WTC11 (cell line): ENCODE measurements at regions not wholly inside any gene's neighbourhood (a gene's known extent, or its start where the extent isn't known, plus 50 kb on each side); places are given as distances from the start of the nearest gene placed in this dataset.

Experiments used
- CREB1 ChIP-seq: sonication (generic); formaldehyde crosslinking; IDR thresholded peaks from 2 replicates; pipeline ENCODE4 v1.8.0; 2023; ENCODE audit warnings: mild to moderate bottlenecking, missing genetic modification reagents
- EMX1 ChIP-seq: fragments of 250-450 bp; sonication (Bioruptor Pico); IDR thresholded peaks from 2 replicates; pipeline ENCODE4 v1.8.0; 2021; ENCODE audit warnings: mild to moderate bottlenecking
- NFE2L1 ChIP-seq: sonication (generic); formaldehyde crosslinking; IDR thresholded peaks from 2 replicates; pipeline ENCODE4 v1.8.1; 2023; ENCODE audit warnings: missing genetic modification reagents
- TEAD4 ChIP-seq: sonication (generic); formaldehyde crosslinking; IDR thresholded peaks from 2 replicates; pipeline ENCODE4 v1.8.0; 2022; ENCODE audit warnings: mild to moderate bottlenecking, missing genetic modification reagents
- TF ChIP-seq, protein P1 (sequence below): fragments of 200-600 bp; IDR thresholded peaks from 2 replicates; pipeline ENCODE4 v1.8.0; 2022; ENCODE audit warnings: antibody characterized with exemption
- TF ChIP-seq, protein P2 (sequence below): sonication (generic); formaldehyde crosslinking; conservative IDR thresholded peaks from 2 replicates; pipeline ENCODE4 v1.8.1; 2022; ENCODE audit warnings: mild to moderate bottlenecking, missing genetic modification reagents
- TF ChIP-seq, protein P3 (sequence below): sonication (generic); formaldehyde crosslinking; IDR thresholded peaks from 2 replicates; pipeline ENCODE4 v1.8.1; 2022; ENCODE audit warnings: low read depth, mild to moderate bottlenecking, moderate library complexity, missing genetic modification reagents, borderline replicate concordance
- TF ChIP-seq, protein P4 (sequence below): sonication (generic); formaldehyde crosslinking; IDR thresholded peaks from 2 replicates; pipeline ENCODE4 v1.8.0; 2022; ENCODE audit warnings: mild to moderate bottlenecking, missing genetic modification reagents
- TF ChIP-seq, protein P5 (sequence below): sonication (generic); formaldehyde crosslinking; IDR thresholded peaks from 2 replicates; pipeline ENCODE4 v1.8.1; 2023; ENCODE audit warnings: mild to moderate bottlenecking, moderate library complexity, missing genetic modification reagents

DNA sequence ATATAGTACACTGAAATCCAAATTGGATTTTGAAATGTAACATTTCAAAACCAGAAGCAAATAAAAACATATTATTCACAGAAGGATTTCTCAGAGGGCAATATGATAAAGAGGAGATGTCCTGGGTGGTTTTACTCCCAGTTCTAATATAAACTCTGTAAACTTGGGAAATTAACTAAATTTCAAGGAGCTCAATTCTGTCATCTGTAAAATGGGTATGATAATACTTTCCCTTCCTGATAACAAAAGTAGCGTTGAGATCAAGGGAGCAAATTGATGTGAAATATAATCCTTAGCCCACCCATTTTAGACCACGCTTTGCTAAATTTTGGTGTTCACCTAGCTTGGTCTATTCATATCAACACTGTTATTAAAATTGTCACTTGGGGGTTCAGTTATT is 192.5 kb upstream of the BTG1 start:
- TF ChIP-seq, protein P1, sequence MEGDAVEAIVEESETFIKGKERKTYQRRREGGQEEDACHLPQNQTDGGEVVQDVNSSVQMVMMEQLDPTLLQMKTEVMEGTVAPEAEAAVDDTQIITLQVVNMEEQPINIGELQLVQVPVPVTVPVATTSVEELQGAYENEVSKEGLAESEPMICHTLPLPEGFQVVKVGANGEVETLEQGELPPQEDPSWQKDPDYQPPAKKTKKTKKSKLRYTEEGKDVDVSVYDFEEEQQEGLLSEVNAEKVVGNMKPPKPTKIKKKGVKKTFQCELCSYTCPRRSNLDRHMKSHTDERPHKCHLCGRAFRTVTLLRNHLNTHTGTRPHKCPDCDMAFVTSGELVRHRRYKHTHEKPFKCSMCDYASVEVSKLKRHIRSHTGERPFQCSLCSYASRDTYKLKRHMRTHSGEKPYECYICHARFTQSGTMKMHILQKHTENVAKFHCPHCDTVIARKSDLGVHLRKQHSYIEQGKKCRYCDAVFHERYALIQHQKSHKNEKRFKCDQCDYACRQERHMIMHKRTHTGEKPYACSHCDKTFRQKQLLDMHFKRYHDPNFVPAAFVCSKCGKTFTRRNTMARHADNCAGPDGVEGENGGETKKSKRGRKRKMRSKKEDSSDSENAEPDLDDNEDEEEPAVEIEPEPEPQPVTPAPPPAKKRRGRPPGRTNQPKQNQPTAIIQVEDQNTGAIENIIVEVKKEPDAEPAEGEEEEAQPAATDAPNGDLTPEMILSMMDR = no peak
- TF ChIP-seq NFE2L1 (CRISPR knock-in tag) = no peak
- TF ChIP-seq, protein P2, sequence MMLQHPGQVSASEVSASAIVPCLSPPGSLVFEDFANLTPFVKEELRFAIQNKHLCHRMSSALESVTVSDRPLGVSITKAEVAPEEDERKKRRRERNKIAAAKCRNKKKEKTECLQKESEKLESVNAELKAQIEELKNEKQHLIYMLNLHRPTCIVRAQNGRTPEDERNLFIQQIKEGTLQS (CRISPR knock-in tag) = no peak
- TF ChIP-seq, protein P3, sequence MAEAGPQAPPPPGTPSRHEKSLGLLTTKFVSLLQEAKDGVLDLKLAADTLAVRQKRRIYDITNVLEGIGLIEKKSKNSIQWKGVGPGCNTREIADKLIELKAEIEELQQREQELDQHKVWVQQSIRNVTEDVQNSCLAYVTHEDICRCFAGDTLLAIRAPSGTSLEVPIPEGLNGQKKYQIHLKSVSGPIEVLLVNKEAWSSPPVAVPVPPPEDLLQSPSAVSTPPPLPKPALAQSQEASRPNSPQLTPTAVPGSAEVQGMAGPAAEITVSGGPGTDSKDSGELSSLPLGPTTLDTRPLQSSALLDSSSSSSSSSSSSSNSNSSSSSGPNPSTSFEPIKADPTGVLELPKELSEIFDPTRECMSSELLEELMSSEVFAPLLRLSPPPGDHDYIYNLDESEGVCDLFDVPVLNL = no peak
- TF ChIP-seq, protein P4, sequence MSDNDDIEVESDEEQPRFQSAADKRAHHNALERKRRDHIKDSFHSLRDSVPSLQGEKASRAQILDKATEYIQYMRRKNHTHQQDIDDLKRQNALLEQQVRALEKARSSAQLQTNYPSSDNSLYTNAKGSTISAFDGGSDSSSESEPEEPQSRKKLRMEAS = no peak
- TF ChIP-seq CREB1 (CRISPR knock-in tag) = no peak
- TF ChIP-seq EMX1 = no peak
- TF ChIP-seq, protein P5, sequence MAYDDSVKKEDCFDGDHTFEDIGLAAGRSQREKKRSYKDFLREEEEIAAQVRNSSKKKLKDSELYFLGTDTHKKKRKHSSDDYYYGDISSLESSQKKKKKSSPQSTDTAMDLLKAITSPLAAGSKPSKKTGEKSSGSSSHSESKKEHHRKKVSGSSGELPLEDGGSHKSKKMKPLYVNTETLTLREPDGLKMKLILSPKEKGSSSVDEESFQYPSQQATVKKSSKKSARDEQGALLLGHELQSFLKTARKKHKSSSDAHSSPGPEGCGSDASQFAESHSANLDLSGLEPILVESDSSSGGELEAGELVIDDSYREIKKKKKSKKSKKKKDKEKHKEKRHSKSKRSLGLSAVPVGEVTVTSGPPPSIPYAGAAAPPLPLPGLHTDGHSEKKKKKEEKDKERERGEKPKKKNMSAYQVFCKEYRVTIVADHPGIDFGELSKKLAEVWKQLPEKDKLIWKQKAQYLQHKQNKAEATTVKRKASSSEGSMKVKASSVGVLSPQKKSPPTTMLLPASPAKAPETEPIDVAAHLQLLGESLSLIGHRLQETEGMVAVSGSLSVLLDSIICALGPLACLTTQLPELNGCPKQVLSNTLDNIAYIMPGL (CRISPR knock-in tag) = no peak
- TF ChIP-seq TEAD4 (CRISPR knock-in tag) = no peak
